ENCODE measurements at regions not wholly inside any gene's neighbourhood (a gene's known extent, or its start where the extent isn't known, plus 50 kb on each side); places are given as distances from the start of the nearest gene placed in this dataset.
"Not testable (repeated sequence)": the region's sequence is repeated elsewhere in the genome, so short reads cannot be mapped to it uniquely, and the experiment has no call there.

GRCh38 chr2:240262578-240262977, 122.1 kb upstream of the OTOS start:
- not testable (repeated sequence) for H3K27ac Mint-ChIP-seq; H3K4me3 Mint-ChIP-seq; H3K4me1 Mint-ChIP-seq (ENCODE audit: low read depth in 2 of 2); DNase-seq; H3K9me3 Mint-ChIP-seq; H3K36me3 Mint-ChIP-seq (ENCODE audit: insufficient read depth); ATAC-seq (replicated peaks)
- peaks cover 5 to 25% of the 10 kb centered on the region in 2 donors for H3K27me3 Mint-ChIP-seq

GRCh38 chr2:240269380-240269779, 128.9 kb upstream of the OTOS start:
- H3K4me3 Mint-ChIP-seq, result no peak overlapping the region
- peaks cover 5 to 14% of the 10 kb centered on the region in 2 donors for H3K9me3 Mint-ChIP-seq
- no peaks in the 10 kb centered on the region for H3K4me1 Mint-ChIP-seq (ENCODE audit: low read depth in 2 of 2)
- no peak overlapping the region for H3K27ac Mint-ChIP-seq
- DNase-seq (no peak), ATAC-seq (replicated peaks) (no peak)
- H3K27me3 Mint-ChIP-seq, result peaks cover 53 to 63% of the 10 kb centered on the region in 2 donors
- no peaks in the 10 kb centered on the region for H3K36me3 Mint-ChIP-seq (ENCODE audit: insufficient read depth)

- H3K4me1 Mint-ChIP-seq (ENCODE audit: low read depth in 2 of 2), result no peaks in the 10 kb centered on the region
- H3K27ac Mint-ChIP-seq, result no peak overlapping the region
- H3K9me3 Mint-ChIP-seq, result peaks cover 5 to 14% of the 10 kb centered on the region in 2 donors
- no peak for ATAC-seq (replicated peaks)
- no peaks in the 10 kb centered on the region for H3K36me3 Mint-ChIP-seq (ENCODE audit: insufficient read depth)
- no peak for DNase-seq
- H3K27me3 Mint-ChIP-seq, result peaks cover 58 to 68% of the 10 kb centered on the region in 2 donors
- no peak overlapping the region for H3K4me3 Mint-ChIP-seq
Measured at GRCh38 chr2:240269886-240270285, 129.4 kb upstream of the OTOS start.

DNA sequence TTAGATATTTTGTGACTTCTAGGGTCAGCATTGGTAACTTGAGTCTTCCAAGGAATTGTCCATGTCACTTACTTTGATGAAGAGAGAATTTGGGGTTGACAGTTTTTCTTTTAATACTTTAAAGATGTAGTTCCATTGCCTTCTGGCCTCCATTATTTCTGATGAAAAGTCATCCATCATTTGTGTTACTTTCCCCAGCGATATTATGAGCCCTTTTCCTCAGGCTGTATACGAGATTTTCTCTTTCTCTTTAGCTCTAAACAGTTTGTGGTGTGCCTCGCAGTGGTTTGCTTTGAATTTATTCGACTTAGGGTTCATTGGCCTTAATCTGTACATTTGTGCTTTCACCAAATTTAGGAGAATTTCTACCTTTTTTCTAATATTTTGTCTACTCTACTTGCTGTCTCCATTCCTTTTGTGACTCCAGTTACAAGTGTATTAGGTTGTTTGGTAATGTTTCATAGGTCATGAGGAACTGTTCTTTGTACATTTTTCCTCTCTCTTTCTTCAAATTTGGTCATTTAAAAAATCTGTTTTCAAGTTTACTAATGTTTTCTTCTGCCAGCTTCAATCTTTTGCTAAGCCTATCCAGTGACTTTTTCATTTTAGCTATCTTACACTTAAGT, 131.4 kb upstream of the OTOS start:
- no peak overlapping the region for H3K27ac Mint-ChIP-seq
- H3K27me3 Mint-ChIP-seq, result peaks cover 77 to 83% of the 10 kb centered on the region in 2 donors
- no peak for DNase-seq
- peaks cover 5 to 14% of the 10 kb centered on the region in 2 donors for H3K9me3 Mint-ChIP-seq
- H3K36me3 Mint-ChIP-seq (ENCODE audit: insufficient read depth), result no peaks in the 10 kb centered on the region
- ATAC-seq (replicated peaks), result no peak
- H3K4me3 Mint-ChIP-seq, result no peak overlapping the region
- no peaks in the 10 kb centered on the region for H3K4me1 Mint-ChIP-seq (ENCODE audit: low read depth in 2 of 2)

- Mint-ChIP-seq H3K4me1 (ENCODE audit: low read depth in 2 of 2) (no peaks in the 10 kb centered on the region), H3K9me3 (peaks cover 5 to 14% of the 10 kb centered on the region in 2 donors), H3K27ac (no peak overlapping the region), H3K36me3 (ENCODE audit: insufficient read depth) (no peaks in the 10 kb centered on the region), H3K4me3 (no peak overlapping the region), H3K27me3 (peaks cover 76 to 81% of the 10 kb centered on the region in 2 donors)
- no peak for ATAC-seq (replicated peaks)
- no peak for DNase-seq
Measured at GRCh38 chr2:240275386-240275785, 134.9 kb upstream of the OTOS start.

DNA sequence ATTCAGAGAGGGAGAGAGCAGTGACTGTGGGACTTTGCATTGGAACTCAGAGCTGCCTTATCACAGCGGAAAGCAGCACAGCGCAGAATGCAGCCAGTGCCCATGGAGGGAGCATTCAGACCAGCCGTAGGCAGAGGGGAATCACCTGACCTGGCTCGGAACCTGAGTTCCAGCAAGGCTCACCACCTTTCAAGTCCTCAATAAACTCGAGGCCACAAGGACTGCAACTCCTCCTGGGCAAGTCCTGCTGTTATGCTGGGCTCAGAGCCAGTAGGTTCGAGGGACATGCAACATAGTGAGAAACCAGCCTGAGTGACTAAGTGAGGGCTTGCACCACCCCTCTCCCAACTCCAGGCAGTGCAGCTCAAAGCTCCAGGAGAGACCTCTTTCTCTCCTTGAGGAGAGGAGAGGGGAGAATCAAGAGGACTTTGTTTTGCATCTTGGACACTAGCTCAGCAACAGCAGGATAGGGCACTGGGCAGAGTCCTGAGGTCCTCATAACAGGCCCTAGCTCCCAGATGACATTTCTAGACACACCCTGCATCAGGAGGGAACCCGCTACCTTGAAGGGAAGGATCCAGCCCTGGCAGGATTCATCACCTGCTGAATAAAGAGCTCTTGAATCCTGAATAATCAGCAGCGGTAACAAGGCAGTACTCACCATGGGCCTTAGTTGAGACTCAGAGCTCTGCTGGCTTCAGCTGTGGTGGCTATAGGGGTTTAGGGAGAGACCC, 136.8 kb upstream of the OTOS start:
- H3K36me3 Mint-ChIP-seq (ENCODE audit: insufficient read depth), result no peaks in the 10 kb centered on the region
- H3K4me1 Mint-ChIP-seq (ENCODE audit: low read depth in 2 of 2), result no peaks in the 10 kb centered on the region
- H3K9me3 Mint-ChIP-seq, result peaks cover 2 to 9% of the 10 kb centered on the region in 2 donors
- ATAC-seq (replicated peaks) (no peak), DNase-seq (no peak)
- H3K4me3 Mint-ChIP-seq, result no peak overlapping the region
- no peak overlapping the region for H3K27ac Mint-ChIP-seq
- peaks cover 88% of the 10 kb centered on the region in 2 donors for H3K27me3 Mint-ChIP-seq

DNA sequence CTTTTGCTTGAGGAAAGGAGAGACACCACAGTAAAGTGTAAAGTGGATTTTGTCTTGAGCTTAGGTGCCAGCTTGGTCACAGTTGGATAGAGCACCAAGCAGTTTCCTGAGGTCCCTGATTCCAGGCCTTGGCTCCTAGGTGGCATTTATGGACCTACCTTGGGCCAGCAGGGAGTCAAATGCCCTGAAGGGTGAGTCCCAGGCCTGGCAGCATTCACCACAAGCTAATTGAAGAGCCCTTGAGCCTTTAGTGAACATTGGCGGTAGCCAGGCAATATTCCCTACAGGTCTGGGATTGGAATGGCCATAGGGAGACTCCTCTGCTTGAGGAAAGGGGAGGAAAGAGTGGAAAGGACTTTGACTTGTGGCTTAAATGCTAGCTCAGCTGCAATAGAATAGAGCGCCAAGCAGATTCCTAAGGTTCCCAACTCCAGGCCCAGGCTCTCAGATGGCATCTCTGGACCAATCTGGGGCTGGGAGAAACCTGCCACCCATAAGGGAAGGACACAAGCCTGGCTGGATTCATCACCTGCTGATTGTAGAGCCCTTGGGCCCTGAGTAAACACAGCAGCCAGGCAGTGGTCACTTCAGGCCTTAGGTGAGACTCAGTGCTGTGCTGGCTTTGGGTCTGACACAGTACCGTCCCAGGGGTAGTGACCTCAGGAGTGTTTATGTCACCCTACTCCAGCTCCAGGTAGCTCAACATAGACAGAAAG, 137.5 kb upstream of the OTOS start:
- Mint-ChIP-seq H3K9me3 (peaks cover under 1 to 3% of the 10 kb centered on the region in 2 donors), H3K4me1 (ENCODE audit: low read depth in 2 of 2) (no peaks in the 10 kb centered on the region), H3K27me3 (peaks cover 84 to 88% of the 10 kb centered on the region in 2 donors), H3K4me3 (no peak overlapping the region), H3K27ac (no peak overlapping the region), H3K36me3 (ENCODE audit: insufficient read depth) (no peaks in the 10 kb centered on the region)
- ATAC-seq (replicated peaks) (no peak), DNase-seq (no peak)

DNA sequence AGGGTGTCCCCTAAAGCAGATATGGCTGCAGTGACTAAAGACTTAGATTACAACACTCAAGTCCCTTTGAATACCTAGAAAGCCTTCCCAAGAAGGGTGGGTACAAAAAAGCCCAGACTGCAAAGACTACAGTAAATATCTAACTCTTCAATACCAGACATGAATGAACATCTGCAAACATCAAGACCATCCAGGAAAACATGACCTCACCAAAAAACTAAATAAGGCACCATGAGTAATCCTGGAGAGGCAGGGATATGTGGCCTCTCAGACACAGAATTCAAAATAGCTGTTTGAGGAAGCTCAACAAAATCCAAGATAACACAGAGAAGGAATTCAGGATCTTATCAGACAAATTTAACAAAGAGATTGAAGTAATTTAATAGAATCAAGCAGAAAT, 138.2 kb upstream of the OTOS start:
- H3K27me3 Mint-ChIP-seq, result peaks cover 84 to 88% of the 10 kb centered on the region in 2 donors
- peaks cover 0 to 2% of the 10 kb centered on the region in 2 donors for H3K9me3 Mint-ChIP-seq
- no peaks in the 10 kb centered on the region for H3K36me3 Mint-ChIP-seq (ENCODE audit: insufficient read depth)
- ATAC-seq (replicated peaks) (no peak), DNase-seq (no peak)
- H3K4me1 Mint-ChIP-seq (ENCODE audit: low read depth in 2 of 2), result no peaks in the 10 kb centered on the region
- no peak overlapping the region for H3K27ac Mint-ChIP-seq
- H3K4me3 Mint-ChIP-seq, result no peak overlapping the region

- Mint-ChIP-seq H3K27ac (no peak overlapping the region), H3K36me3 (ENCODE audit: insufficient read depth) (no peaks in the 10 kb centered on the region), H3K9me3 (peaks cover 0 to 3% of the 10 kb centered on the region in 2 donors), H3K4me1 (ENCODE audit: low read depth in 2 of 2) (no peaks in the 10 kb centered on the region), H3K4me3 (no peak overlapping the region), H3K27me3 (peaks cover 67 to 68% of the 10 kb centered on the region in 2 donors)
- ATAC-seq (replicated peaks) (no peak), DNase-seq (no peak)
Measured at GRCh38 chr2:240280621-240281020, 140.2 kb upstream of the OTOS start.

GRCh38 chr2:240284503-240285259, 144.2 kb upstream of the OTOS start:
- no peak overlapping the region for H3K27ac Mint-ChIP-seq
- H3K4me1 Mint-ChIP-seq (ENCODE audit: low read depth in 2 of 2), result no peaks in the 10 kb centered on the region
- H3K4me3 Mint-ChIP-seq, result no peak overlapping the region
- DNase-seq (no peak), ATAC-seq (replicated peaks) (no peak)
- peaks cover 36 to 40% of the 10 kb centered on the region in 2 donors for H3K27me3 Mint-ChIP-seq
- H3K9me3 Mint-ChIP-seq, result peaks cover 0 to 3% of the 10 kb centered on the region in 2 donors
- no peaks in the 10 kb centered on the region for H3K36me3 Mint-ChIP-seq (ENCODE audit: insufficient read depth)

DNA sequence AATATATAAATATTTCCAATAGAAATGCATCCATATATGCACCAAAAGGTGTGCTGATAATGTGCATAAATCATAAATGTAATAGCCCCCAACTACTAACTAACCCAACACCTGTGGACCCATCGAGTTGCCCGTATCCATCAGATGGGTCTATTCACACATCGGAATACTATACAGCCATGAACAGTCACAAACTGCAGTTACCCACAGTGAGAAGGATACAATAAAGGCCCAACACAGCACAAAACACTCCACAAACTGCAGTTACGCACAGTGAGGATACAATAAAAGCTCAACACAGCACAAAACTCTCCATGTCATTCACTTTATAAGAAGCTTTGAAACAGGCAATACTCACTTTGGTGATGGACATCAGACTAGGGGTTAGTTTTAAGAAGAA, 145.3 kb upstream of the OTOS start:
- Mint-ChIP-seq H3K27me3 (peaks cover 25 to 35% of the 10 kb centered on the region in 2 donors), H3K4me1 (ENCODE audit: low read depth in 2 of 2) (no peaks in the 10 kb centered on the region), H3K27ac (no peak overlapping the region), H3K4me3 (no peak overlapping the region), H3K36me3 (ENCODE audit: insufficient read depth) (no peaks in the 10 kb centered on the region), H3K9me3 (peaks cover 0 to 3% of the 10 kb centered on the region in 2 donors)
- no peak for ATAC-seq (replicated peaks)
- DNase-seq, result no peak

DNA sequence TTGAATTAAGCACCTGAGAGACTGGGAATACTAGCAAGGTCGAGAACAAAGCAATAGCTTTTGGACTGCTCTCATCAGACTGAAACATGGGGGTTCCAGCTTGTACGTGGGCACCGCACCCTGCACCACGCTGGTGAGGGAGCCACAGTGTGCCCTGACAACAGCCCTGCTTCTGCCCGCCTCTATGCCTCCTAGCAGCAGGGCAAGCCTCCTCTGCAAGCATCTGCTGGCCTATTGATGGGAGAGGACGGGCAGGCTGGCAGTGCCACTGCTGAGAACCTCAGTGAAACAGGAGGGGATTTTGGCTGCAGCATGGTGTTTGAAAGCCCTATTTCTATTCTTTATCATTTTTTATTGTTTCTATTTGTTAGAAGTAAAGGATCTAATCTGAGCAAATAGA, 146.1 kb upstream of the OTOS start:
- Mint-ChIP-seq H3K27me3 (peaks cover 22 to 35% of the 10 kb centered on the region in 2 donors), H3K27ac (no peak overlapping the region), H3K9me3 (peaks cover 0 to 3% of the 10 kb centered on the region in 2 donors), H3K4me3 (no peak overlapping the region), H3K4me1 (ENCODE audit: low read depth in 2 of 2) (no peaks in the 10 kb centered on the region), H3K36me3 (ENCODE audit: insufficient read depth) (no peaks in the 10 kb centered on the region)
- ATAC-seq (replicated peaks), result no peak
- DNase-seq, result no peak

DNA sequence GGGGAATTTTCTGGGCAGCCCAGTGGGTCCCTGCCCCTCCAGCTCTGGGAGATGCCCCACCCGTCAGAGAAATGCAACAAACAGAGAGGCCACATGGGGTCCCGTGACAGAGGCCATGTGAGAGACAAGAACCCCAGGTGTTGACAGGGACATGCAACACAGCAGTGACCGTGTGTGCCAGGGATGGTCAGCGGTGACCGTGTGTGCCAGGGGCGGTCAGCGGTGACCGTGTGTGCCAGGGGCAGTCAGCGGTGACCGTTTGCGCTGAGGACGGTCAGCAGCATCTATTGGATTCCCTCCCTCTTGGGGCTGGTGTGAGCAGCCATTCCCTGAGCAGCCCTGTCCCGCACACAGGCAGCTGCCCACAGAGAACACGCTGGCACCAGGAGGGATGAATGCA, 146.6 kb upstream of the OTOS start:
- no peaks in the 10 kb centered on the region for H3K4me1 Mint-ChIP-seq (ENCODE audit: low read depth in 2 of 2)
- H3K27ac Mint-ChIP-seq, result no peak overlapping the region
- peaks cover 18 to 31% of the 10 kb centered on the region in 2 donors for H3K27me3 Mint-ChIP-seq
- DNase-seq (no peak), ATAC-seq (replicated peaks) (no peak)
- no peak overlapping the region for H3K4me3 Mint-ChIP-seq
- H3K36me3 Mint-ChIP-seq (ENCODE audit: insufficient read depth), result no peaks in the 10 kb centered on the region
- H3K9me3 Mint-ChIP-seq, result peaks cover 0 to 3% of the 10 kb centered on the region in 2 donors
